Gastroesophageal sphincter (tissue), 3 donors: ENCODE measurements at regions not wholly inside any gene's neighbourhood (a gene's known extent, or its start where the extent isn't known, plus 50 kb on each side); places are given as distances from the start of the nearest gene placed in this dataset.

ENCODE experiments used
- POLR2A ChIP-seq, 2 donors: fragments of 450-650 bp; IDR thresholded peaks; one replicate each; pipeline ENCODE4 v1.6.1; 2017; ENCODE audit warnings: antibody characterized with exemption in 2 of 2, mild to moderate bottlenecking in 2 of 2, moderate library complexity in 1 of 2
- TF ChIP-seq, protein P1 (sequence below), 4 experiments: fragments of 200-600 bp in 2 of 4; fragments of 450-650 bp in 2 of 4; sonication (generic) in 1 of 4; IDR thresholded peaks; one replicate each; pipeline ENCODE4 v1.5.1; 2017 to 2019; ENCODE audit warnings: antibody characterized with exemption in 4 of 4, mild to moderate bottlenecking in 2 of 4, moderate library complexity in 2 of 4

GRCh38 chr7:49434846-49435245 is 338.6 kb upstream of the VWC2 start:
- no peak for TF ChIP-seq POLR2A (IDR thresholded peaks at IDR 0.05)
- TF ChIP-seq, protein P1, sequence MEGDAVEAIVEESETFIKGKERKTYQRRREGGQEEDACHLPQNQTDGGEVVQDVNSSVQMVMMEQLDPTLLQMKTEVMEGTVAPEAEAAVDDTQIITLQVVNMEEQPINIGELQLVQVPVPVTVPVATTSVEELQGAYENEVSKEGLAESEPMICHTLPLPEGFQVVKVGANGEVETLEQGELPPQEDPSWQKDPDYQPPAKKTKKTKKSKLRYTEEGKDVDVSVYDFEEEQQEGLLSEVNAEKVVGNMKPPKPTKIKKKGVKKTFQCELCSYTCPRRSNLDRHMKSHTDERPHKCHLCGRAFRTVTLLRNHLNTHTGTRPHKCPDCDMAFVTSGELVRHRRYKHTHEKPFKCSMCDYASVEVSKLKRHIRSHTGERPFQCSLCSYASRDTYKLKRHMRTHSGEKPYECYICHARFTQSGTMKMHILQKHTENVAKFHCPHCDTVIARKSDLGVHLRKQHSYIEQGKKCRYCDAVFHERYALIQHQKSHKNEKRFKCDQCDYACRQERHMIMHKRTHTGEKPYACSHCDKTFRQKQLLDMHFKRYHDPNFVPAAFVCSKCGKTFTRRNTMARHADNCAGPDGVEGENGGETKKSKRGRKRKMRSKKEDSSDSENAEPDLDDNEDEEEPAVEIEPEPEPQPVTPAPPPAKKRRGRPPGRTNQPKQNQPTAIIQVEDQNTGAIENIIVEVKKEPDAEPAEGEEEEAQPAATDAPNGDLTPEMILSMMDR (IDR thresholded peaks at IDR 0.05) = no peak
